ENCODE measurements at regions not wholly inside any gene's neighbourhood (a gene's known extent, or its start where the extent isn't known, plus 50 kb on each side); places are given as distances from the start of the nearest gene placed in this dataset.

- H3K9me3 Mint-ChIP-seq (ENCODE audit: unreplicated experiment) = no peaks in the 10 kb centered on the region
- DNase-seq = no peak
- H3K27ac Mint-ChIP-seq (ENCODE audit: unreplicated experiment) = no peak overlapping the region
- no peaks in the 10 kb centered on the region for H3K36me3 ChIP-seq (ENCODE audit: control insufficient read depth, insufficient read depth, low read length)
- BruUV-seq (replicated peaks) = no TSS peak
- no peaks in the 10 kb centered on the region for H3K9me3 ChIP-seq
- no peak overlapping the region for H3K4me3 ChIP-seq (ENCODE audit: low read depth, low read length)
- no peaks in the 10 kb centered on the region for H3K36me3 Mint-ChIP-seq (ENCODE audit: insufficient read depth, unreplicated experiment)
- intact Hi-C loops (cut with micrococcal nuclease; ENCODE audit: unreplicated experiment) = loop anchor here (5.0 kb wide), 1 partner anchor 634 kb away; the partner anchor contains the start of gene TGFB2
- H3K27me3 ChIP-seq (replicated peaks; ENCODE audit: control insufficient read depth, insufficient read depth, low read length) = no peaks in the 10 kb centered on the region
- H3K4me3 Mint-ChIP-seq (ENCODE audit: unreplicated experiment) = no peak overlapping the region
- H3K27me3 Mint-ChIP-seq (ENCODE audit: insufficient read depth, unreplicated experiment) = no peaks in the 10 kb centered on the region
- TF ChIP-seq CTCF (IDR thresholded peaks at IDR 0.05; ENCODE audit: insufficient read depth in 1 of 2, low read depth in 1 of 2, low read length in 1 of 2, severe bottlenecking in 1 of 2, unreplicated experiment in 1 of 2) = no peak
- ChIA-PET POLR2A (no interaction called here), CTCF (no interaction called here)
- no peaks in the 10 kb centered on the region for H3K4me1 ChIP-seq
- no peaks in the 10 kb centered on the region for H3K4me1 Mint-ChIP-seq (ENCODE audit: low read depth, unreplicated experiment)
Observed at GRCh38 chr1:218980881-218981280, 192.8 kb upstream of the LYPLAL1 start.

- intact Hi-C loops (cut with micrococcal nuclease; ENCODE audit: unreplicated experiment) = loop anchor here (5.0 kb wide), 1 partner anchor 635 kb away; the partner anchor contains the start of gene TGFB2
- Histone ChIP-seq H3K27me3 (replicated peaks; ENCODE audit: control insufficient read depth, insufficient read depth, low read length) (no peaks in the 10 kb centered on the region), H3K4me3 (ENCODE audit: low read depth, low read length) (no peak overlapping the region), H3K9me3 (no peaks in the 10 kb centered on the region), H3K36me3 (ENCODE audit: control insufficient read depth, insufficient read depth, low read length) (no peaks in the 10 kb centered on the region), H3K4me1 (no peaks in the 10 kb centered on the region)
- H3K36me3 Mint-ChIP-seq (ENCODE audit: insufficient read depth, unreplicated experiment) = no peaks in the 10 kb centered on the region
- H3K9me3 Mint-ChIP-seq (ENCODE audit: unreplicated experiment) = no peaks in the 10 kb centered on the region
- no peaks in the 10 kb centered on the region for H3K4me1 Mint-ChIP-seq (ENCODE audit: low read depth, unreplicated experiment)
- no peak for DNase-seq
- BruUV-seq (replicated peaks) = no TSS peak
- H3K27ac Mint-ChIP-seq (ENCODE audit: unreplicated experiment) = no peak overlapping the region
- H3K27me3 Mint-ChIP-seq (ENCODE audit: insufficient read depth, unreplicated experiment) = no peaks in the 10 kb centered on the region
- CTCF ChIA-PET = no interaction called here
- H3K4me3 Mint-ChIP-seq (ENCODE audit: unreplicated experiment) = no peak overlapping the region
- POLR2A ChIA-PET = no interaction called here
- no peak for TF ChIP-seq CTCF (IDR thresholded peaks at IDR 0.05; ENCODE audit: insufficient read depth in 1 of 2, low read depth in 1 of 2, low read length in 1 of 2, severe bottlenecking in 1 of 2, unreplicated experiment in 1 of 2)
Observed at GRCh38 chr1:218982482-218982881, 191.2 kb upstream of the LYPLAL1 start.

- H3K4me3 Mint-ChIP-seq (ENCODE audit: unreplicated experiment) = no peak overlapping the region
- H3K36me3 ChIP-seq (ENCODE audit: control insufficient read depth, insufficient read depth, low read length) = no peaks in the 10 kb centered on the region
- H3K27ac Mint-ChIP-seq (ENCODE audit: unreplicated experiment) = no peak overlapping the region
- no peaks in the 10 kb centered on the region for H3K27me3 Mint-ChIP-seq (ENCODE audit: insufficient read depth, unreplicated experiment)
- ChIA-PET CTCF (interaction anchor here (1.0 kb wide), 1 partner anchor 724 kb away, joined by 3 read pairs; no protein-coding TSS in a partner anchor), POLR2A (no interaction called here)
- BruUV-seq (replicated peaks) = no TSS peak
- intact Hi-C loops (cut with micrococcal nuclease; ENCODE audit: unreplicated experiment) = loop anchor here (5.0 kb wide), 1 partner anchor 636 kb away; the partner anchor contains the start of gene TGFB2
- no peak overlapping the region for H3K4me3 ChIP-seq (ENCODE audit: low read depth, low read length)
- no peaks in the 10 kb centered on the region for H3K4me1 ChIP-seq
- H3K9me3 ChIP-seq = no peaks in the 10 kb centered on the region; the same call in 1 of the 2 replicates
- DNase-seq = no peak
- H3K36me3 Mint-ChIP-seq (ENCODE audit: insufficient read depth, unreplicated experiment) = no peaks in the 10 kb centered on the region
- H3K9me3 Mint-ChIP-seq (ENCODE audit: unreplicated experiment) = no peaks in the 10 kb centered on the region
- no peaks in the 10 kb centered on the region for H3K27me3 ChIP-seq (replicated peaks; ENCODE audit: control insufficient read depth, insufficient read depth, low read length)
- H3K4me1 Mint-ChIP-seq (ENCODE audit: low read depth, unreplicated experiment) = no peaks in the 10 kb centered on the region
- TF ChIP-seq CTCF (IDR thresholded peaks at IDR 0.05; ENCODE audit: insufficient read depth in 1 of 2, low read depth in 1 of 2, low read length in 1 of 2, severe bottlenecking in 1 of 2, unreplicated experiment in 1 of 2) = no peak
Observed at GRCh38 chr1:218983433-218983832, 190.2 kb upstream of the LYPLAL1 start.
